Dedifferentiated amniotic fluid mesenchymal stem cell (primary cell): ENCODE measurements at regions not wholly inside any gene's neighbourhood (a gene's known extent, or its start where the extent isn't known, plus 50 kb on each side); places are given as distances from the start of the nearest gene placed in this dataset.

Experiments used
- DNase-seq: peaks from one replicate; pipeline ENCODE4 v3.0.0-alpha.2; 2016; ENCODE audit errors: extremely low spot score

GRCh38 chr11:127330044-127330443, 329.5 kb upstream of the KIRREL3 start:
- no peak for DNase-seq

DNA sequence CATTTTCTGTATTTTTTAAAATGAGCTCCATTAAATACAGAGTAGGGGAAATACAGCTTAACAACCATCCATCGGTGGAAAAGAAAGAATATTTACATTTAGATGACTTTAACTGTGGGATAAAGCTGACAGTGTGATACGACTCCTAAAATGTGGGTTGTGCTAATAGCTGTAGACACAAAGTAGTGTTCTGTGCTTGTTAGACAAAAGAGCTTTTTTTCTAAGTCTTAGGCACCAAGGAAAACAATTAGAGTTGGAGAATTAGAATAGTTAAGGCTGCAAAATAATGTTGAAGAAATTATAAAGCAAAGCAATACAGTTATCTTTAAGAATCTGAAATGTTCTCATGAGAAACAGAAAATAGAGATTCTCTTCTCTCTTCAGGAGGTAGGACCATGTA, 307.7 kb upstream of the KIRREL3 start:
- no peak for DNase-seq

GRCh38 chr11:127307700-127308099, 307.1 kb upstream of the KIRREL3 start:
- no peak for DNase-seq

DNA sequence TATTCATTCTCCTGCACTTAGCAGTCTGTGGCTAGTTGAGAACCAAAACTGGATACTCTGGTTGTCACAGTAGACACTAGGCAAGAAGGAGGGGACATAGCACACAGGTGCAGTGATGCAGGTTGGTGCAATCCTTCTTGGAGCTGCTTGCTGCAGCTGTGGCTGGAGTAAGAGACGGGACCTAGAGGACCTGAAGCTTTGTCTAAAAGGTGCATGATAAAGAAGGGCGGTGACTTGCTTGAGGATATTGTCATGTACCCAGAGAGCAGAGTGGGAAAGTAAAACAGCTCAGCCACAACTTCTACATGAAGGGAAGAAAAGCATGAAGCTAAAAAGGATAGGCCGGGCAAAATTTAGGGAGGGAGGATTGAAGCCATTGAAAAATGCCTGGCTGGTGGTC, 304.1 kb upstream of the KIRREL3 start:
- no peak for DNase-seq

GRCh38 chr11:127288926-127289325, 288.4 kb upstream of the KIRREL3 start:
- no peak for DNase-seq

DNA sequence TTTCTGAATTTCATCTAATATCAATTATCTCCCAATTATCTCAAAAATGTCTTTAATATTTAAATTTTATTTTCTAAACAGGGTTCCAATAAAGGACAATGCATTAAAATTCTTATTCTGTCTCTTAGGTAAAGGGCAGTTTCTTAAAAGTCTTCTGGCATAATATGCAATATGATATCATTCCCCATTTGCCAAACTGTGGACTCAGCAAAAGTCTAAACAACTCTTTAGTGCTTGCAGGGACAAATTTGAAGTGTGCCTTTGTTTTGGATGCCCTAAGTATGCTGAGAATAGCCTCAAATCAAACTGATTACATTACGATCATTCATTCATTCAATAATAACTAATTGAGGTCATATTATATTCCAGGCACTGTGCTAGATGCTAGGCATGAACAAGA, 281.0 kb upstream of the KIRREL3 start:
- no peak for DNase-seq

DNA sequence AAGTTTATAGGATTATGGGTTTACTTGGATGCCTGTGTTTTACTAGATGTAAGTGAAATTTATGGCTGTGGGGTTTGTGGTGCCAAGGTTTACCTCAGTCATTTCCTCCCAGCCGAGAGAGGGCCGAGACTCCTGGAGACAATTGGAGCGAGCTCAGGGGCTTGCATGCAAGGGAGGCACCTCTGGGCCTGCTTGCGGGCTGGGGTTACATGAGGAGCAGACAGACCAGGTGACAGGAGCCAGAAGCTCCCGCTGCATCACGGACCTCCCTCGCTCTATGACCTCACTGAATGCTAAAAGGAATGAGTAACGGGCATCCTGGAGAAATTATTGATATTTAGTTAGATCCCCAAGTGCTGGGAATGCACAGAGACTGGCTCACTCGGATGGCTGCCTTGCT, 275.2 kb upstream of the KIRREL3 start:
- DNase-seq = no peak

GRCh38 chr11:127274328-127274676, 273.7 kb upstream of the KIRREL3 start:
- DNase-seq = no peak

DNA sequence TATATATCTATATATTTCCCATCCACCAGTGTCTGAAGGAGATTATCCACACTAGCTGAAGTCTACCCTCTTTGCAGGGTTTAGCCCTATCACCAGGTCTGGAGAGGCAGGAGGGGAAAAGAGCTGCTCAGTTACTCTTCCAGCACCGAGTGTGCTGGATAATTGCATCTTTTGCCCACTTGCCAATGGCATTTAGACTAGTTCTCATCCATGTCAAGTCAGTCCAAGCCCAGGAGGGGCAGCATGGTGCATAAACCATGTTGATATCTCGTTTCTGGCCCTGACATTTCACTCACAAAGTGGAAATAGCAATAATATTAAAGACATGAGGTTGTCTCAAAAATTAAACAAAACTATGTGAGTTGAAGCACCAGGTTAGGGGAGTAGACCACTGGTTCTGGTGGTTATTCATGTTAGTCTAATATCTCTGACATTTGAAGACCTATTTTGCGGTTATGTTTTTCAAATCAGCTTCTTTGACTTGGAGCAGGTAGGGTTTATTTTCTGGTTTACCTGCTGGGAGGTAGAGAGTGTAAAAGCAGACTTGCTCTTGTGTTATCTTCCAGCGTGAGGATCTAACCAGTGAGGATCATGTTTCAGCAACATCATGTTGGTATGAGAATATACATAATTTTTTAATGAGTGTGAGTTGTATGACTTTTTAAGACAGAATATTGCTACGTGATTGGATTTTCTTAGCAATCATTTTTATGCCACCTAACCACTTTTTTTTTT, 273.2 kb upstream of the KIRREL3 start:
- DNase-seq = no peak

DNA sequence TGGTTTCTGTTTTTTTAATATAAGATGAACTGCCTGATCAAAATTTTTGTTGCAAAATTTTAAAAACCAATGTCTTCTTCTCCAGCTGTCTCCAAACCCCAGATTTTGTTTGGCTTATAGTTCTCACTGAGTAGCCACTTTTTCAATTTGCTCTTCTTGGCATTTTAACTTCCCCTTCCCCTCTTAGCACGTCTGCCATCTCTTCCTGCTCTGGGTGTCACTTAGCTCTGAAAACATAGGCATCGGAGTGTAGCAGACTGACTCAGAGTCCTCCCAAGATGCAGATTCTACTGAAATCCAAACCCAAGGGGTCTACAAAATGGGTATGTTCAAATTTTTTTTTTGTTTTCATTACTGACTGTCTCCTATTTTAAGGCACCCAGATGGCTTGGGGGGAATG, 270.3 kb upstream of the KIRREL3 start:
- no peak for DNase-seq

- no peak for DNase-seq
Measured at GRCh38 chr11:127269911-127270310, 269.3 kb upstream of the KIRREL3 start.

DNA sequence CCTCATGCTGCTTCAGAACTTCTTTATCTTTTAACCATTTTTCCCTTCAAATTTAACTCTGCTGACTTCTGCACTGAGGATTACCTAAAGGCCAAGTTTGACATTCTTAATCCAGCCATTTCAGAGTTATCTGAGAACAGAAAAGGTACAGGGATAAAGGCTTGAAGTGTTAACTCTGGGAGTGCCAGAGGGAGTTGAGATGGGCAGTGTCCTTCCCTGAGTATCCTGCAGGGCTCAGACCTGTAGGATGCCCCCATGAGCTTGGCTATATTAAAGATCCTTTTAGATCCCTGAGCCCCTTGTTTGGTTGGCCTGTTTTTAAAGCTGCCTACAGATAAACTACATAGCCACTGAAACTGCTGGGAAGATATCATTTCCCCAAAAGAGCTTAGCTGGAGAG, 268.4 kb upstream of the KIRREL3 start:
- no peak for DNase-seq

- DNase-seq = no peak
Measured at GRCh38 chr11:127268521-127268920, 268.0 kb upstream of the KIRREL3 start.

GRCh38 chr11:127259102-127259501, 258.5 kb upstream of the KIRREL3 start:
- no peak for DNase-seq

DNA sequence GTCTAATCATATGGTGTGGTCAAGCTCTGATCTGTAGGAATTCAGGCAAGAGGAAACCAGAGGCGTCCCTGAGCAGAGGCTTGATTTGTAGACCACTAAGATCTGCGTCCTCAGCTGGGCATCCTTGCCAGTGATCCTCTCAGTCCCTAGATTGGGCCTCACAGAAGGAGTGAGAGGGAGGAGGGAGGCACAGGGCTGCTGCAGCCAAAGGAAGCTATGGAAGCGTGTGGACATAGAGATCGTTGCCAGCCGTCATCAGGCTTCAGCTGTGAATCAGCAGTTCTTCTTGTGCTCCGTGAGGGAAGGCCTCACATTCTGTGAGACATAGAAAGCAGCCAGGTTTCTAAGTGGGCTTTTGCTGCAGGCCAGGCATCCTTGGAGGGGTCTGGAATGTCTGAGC, 254.6 kb upstream of the KIRREL3 start:
- DNase-seq = no peak

GRCh38 chr11:127252321-127252720, 251.8 kb upstream of the KIRREL3 start:
- no peak for DNase-seq

- DNase-seq = no peak
Measured at GRCh38 chr11:127249576-127249975, 249.0 kb upstream of the KIRREL3 start.

- DNase-seq = no peak
Measured at GRCh38 chr11:127248476-127248875, 247.9 kb upstream of the KIRREL3 start.

GRCh38 chr11:127247261-127247851, 246.8 kb upstream of the KIRREL3 start:
- DNase-seq = no peak

GRCh38 chr11:127242676-127243075, 242.1 kb upstream of the KIRREL3 start:
- DNase-seq = no peak

GRCh38 chr11:127238321-127238720, 237.8 kb upstream of the KIRREL3 start:
- no peak for DNase-seq

- DNase-seq = no peak
Measured at GRCh38 chr11:127236776-127237175, 236.2 kb upstream of the KIRREL3 start.

DNA sequence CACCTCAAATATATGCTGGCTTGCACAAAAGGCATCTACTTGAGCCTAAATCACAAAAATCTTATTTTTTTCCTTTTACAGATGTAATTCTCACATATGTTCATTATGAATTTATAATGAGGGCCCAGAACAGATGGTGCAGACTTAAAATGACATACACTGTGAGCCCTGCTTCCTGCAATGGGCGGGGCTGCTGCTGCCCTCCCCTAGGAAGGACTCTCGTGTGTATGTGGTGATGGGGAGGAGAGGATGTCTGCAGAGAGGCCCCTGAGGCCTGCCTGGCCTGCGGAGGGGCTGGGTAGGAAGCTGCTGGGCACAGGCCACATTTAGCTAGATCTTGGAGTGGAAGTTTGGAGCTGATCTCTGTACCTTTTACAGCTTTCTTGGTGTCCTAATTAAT, 233.4 kb upstream of the KIRREL3 start:
- no peak for DNase-seq

GRCh38 chr11:127230392-127230791, 229.8 kb upstream of the KIRREL3 start:
- no peak for DNase-seq
